HEK293 (cell line): ENCODE measurements at regions not wholly inside any gene's neighbourhood (a gene's known extent, or its start where the extent isn't known, plus 50 kb on each side); places are given as distances from the start of the nearest gene placed in this dataset.

Experiments
- CTCF ChIA-PET: fragments of 350-600 bp; formaldehyde crosslinking; extraction: SDS; loops from one replicate; lab custom pipeline; 2021; ENCODE audit warnings: antibody characterized with exemption; lab: Yijun Ruan, JAX
- POLR2A ChIA-PET: fragments of 300-600 bp; formaldehyde crosslinking; extraction: SDS; loops from one replicate; lab custom pipeline; 2020; ENCODE audit warnings: antibody characterized with exemption, inconsistent platforms; lab: Yijun Ruan, JAX
- H3K27ac ChIP-seq: fragments of 200-500 bp; sonication (Bioruptor generic); 2 replicates; pipeline ENCODE4 v1.5.1; 2014; ENCODE audit warnings: low read depth, low read length, control low read depth, inconsistent platforms; ENCODE audit errors: extremely low read depth
- H3K36me3 ChIP-seq, 2 experiments: fragments of 200-500 bp in 1 of 2; sonication (Bioruptor generic) in 1 of 2; 1 replicate in 1 of 2; 2 replicates in 1 of 2; pipeline ENCODE4 v1.5.1; 2014 to 2017; ENCODE audit warnings: inconsistent platforms in 2 of 2, low read length in 2 of 2; ENCODE audit not compliant: control insufficient read depth in 2 of 2, insufficient read depth in 1 of 2
- H3K4me1 ChIP-seq: fragments of 200-500 bp; sonication (Bioruptor generic); 2 replicates; pipeline ENCODE4 v1.5.1; 2014; ENCODE audit warnings: mild to moderate bottlenecking, low read length, inconsistent platforms; ENCODE audit not compliant: control insufficient read depth, insufficient read depth
- H3K4me3 ChIP-seq: 2 replicates; pipeline ENCODE4 v1.5.1; 2011; ENCODE audit warnings: low read depth, mild to moderate bottlenecking, control low read depth, low read length, moderate library complexity
- H3K9me3 ChIP-seq: fragments of 200-500 bp; sonication (Bioruptor generic); 2 replicates; pipeline ENCODE4 v1.5.1; 2014; ENCODE audit warnings: low read depth, low read length, inconsistent platforms; ENCODE audit not compliant: control insufficient read depth, insufficient read depth
- HIC1 ChIP-seq: fragments of 450-650 bp; formaldehyde crosslinking; IDR thresholded peaks from 2 replicates; pipeline ENCODE4 v1.5.1; 2016; ENCODE audit warnings: missing biosample characterization, missing genetic modification characterization
- IKZF3 ChIP-seq: fragments of 450-650 bp; IDR thresholded peaks from 2 replicates; pipeline ENCODE4 v1.5.0; 2018; ENCODE audit warnings: missing biosample characterization, mild to moderate bottlenecking, missing genetic modification characterization, moderate library complexity
- KLF10 ChIP-seq: fragments of 450-650 bp; IDR thresholded peaks from 2 replicates; pipeline ENCODE4 v1.5.1; 2018; ENCODE audit warnings: missing biosample characterization, mild to moderate bottlenecking, missing genetic modification characterization
- KLF9 ChIP-seq: fragments of 450-650 bp; formaldehyde crosslinking; IDR thresholded peaks from 2 replicates; pipeline ENCODE4 v1.5.1; 2016; ENCODE audit warnings: missing biosample characterization, missing genetic modification characterization, low read depth
- REST ChIP-seq: fragments of 450-650 bp; formaldehyde crosslinking; IDR thresholded peaks from 2 replicates; pipeline ENCODE4 v1.5.1; 2016; ENCODE audit warnings: missing biosample characterization, missing genetic modification characterization
- ZBTB48 ChIP-seq: fragments of 450-650 bp; formaldehyde crosslinking; IDR thresholded peaks from 2 replicates; pipeline ENCODE4 v1.5.1; 2016; ENCODE audit warnings: missing biosample characterization, missing genetic modification characterization
- ZBTB8A ChIP-seq: fragments of 450-650 bp; formaldehyde crosslinking; IDR thresholded peaks from 2 replicates; pipeline ENCODE4 v1.5.1; 2016; ENCODE audit warnings: missing biosample characterization, missing genetic modification characterization
- ZNF132 ChIP-seq: fragments of 450-650 bp; formaldehyde crosslinking; IDR thresholded peaks from 2 replicates; pipeline ENCODE4 v1.5.1; 2017; ENCODE audit warnings: missing biosample characterization, missing genetic modification characterization, borderline replicate concordance
- ZNF266 ChIP-seq: fragments of 450-650 bp; formaldehyde crosslinking; IDR thresholded peaks from 2 replicates; pipeline ENCODE4 v1.5.1; 2016; ENCODE audit warnings: missing biosample characterization, missing genetic modification characterization, low read depth
- ZNF274 ChIP-seq, 2 experiments: fragments of 200-500 bp in 1 of 2; fragments of 450-650 bp in 1 of 2; sonication (Bioruptor generic) in 1 of 2; formaldehyde crosslinking in 1 of 2; IDR thresholded peaks; 2 replicates each; pipeline versions ENCODE4 v1.5.1 to v1.6.1; 2014 to 2016; ENCODE audit warnings: borderline replicate concordance in 1 of 2, inconsistent platforms in 1 of 2, low read length in 1 of 2, missing biosample characterization in 1 of 2, missing genetic modification characterization in 1 of 2
- ZNF292 ChIP-seq: fragments of 450-650 bp; formaldehyde crosslinking; IDR thresholded peaks from 2 replicates; pipeline ENCODE4 v1.5.1; 2016; ENCODE audit warnings: low read depth, missing biosample characterization, missing genetic modification characterization, borderline replicate concordance
- ZNF473 ChIP-seq: fragments of 450-650 bp; formaldehyde crosslinking; IDR thresholded peaks from 2 replicates; pipeline ENCODE4 v1.5.1; 2017; ENCODE audit warnings: missing biosample characterization, missing genetic modification characterization
- ZNF549 ChIP-seq: fragments of 450-650 bp; IDR thresholded peaks from 2 replicates; pipeline ENCODE4 v1.5.1; 2018; ENCODE audit warnings: missing biosample characterization, missing genetic modification characterization, mild to moderate bottlenecking, inconsistent platforms, moderate library complexity
- ZNF560 ChIP-seq: fragments of 450-650 bp; formaldehyde crosslinking; IDR thresholded peaks from 2 replicates; pipeline ENCODE4 v1.5.1; 2017; ENCODE audit warnings: missing biosample characterization, missing genetic modification characterization, borderline replicate concordance
- ZNF596 ChIP-seq: fragments of 450-650 bp; IDR thresholded peaks from 2 replicates; pipeline ENCODE4 v1.5.0; 2018; ENCODE audit warnings: missing biosample characterization, mild to moderate bottlenecking, missing genetic modification characterization, moderate library complexity
- ZNF830 ChIP-seq: fragments of 450-650 bp; IDR thresholded peaks from 2 replicates; pipeline ENCODE4 v1.5.0; 2018; ENCODE audit warnings: missing biosample characterization, missing genetic modification characterization, low read depth, mild to moderate bottlenecking, moderate library complexity
- TF ChIP-seq, protein P1 (sequence below): fragments of 450-650 bp; formaldehyde crosslinking; IDR thresholded peaks from 2 replicates; pipeline ENCODE4 v1.5.1; 2016; ENCODE audit warnings: missing biosample characterization, missing genetic modification characterization
- TF ChIP-seq, protein P2 (sequence below): fragments of 450-650 bp; formaldehyde crosslinking; IDR thresholded peaks from 2 replicates; pipeline ENCODE4 v1.5.1; 2016; ENCODE audit warnings: missing biosample characterization, missing genetic modification characterization
- TF ChIP-seq, protein P3 (sequence below): fragments of 450-650 bp; formaldehyde crosslinking; IDR thresholded peaks from 2 replicates; pipeline ENCODE4 v1.5.1; 2016; ENCODE audit warnings: missing biosample characterization, missing genetic modification characterization
- TF ChIP-seq, protein P4 (sequence below): fragments of 450-650 bp; formaldehyde crosslinking; IDR thresholded peaks from 2 replicates; pipeline ENCODE4 v1.5.1; 2016; ENCODE audit warnings: missing biosample characterization, missing genetic modification characterization

- ChIA-PET POLR2A (no interaction called here), CTCF (no interaction called here)
- Histone ChIP-seq H3K4me3 (no peak overlapping the region), H3K4me1 (no peaks in the 10 kb centered on the region), H3K9me3 (no peaks in the 10 kb centered on the region), H3K36me3 (no peaks in the 10 kb centered on the region), H3K27ac (no peak overlapping the region)
- TF ChIP-seq ZNF292 (tag by site-specific recombination) = no peak
- TF ChIP-seq ZNF473 (tag by site-specific recombination) = no peak
- no peak for TF ChIP-seq ZBTB48 (tag by site-specific recombination)
- no peak for TF ChIP-seq ZNF274 (IDR thresholded peaks at IDR 0.05; ENCODE audit: low read length)
- no peak for TF ChIP-seq ZNF274 (tag by site-specific recombination; IDR thresholded peaks at IDR 0.05; ENCODE audit: borderline replicate concordance)
- TF ChIP-seq ZNF549 (tag by site-specific recombination) = no peak
- TF ChIP-seq, protein P1, sequence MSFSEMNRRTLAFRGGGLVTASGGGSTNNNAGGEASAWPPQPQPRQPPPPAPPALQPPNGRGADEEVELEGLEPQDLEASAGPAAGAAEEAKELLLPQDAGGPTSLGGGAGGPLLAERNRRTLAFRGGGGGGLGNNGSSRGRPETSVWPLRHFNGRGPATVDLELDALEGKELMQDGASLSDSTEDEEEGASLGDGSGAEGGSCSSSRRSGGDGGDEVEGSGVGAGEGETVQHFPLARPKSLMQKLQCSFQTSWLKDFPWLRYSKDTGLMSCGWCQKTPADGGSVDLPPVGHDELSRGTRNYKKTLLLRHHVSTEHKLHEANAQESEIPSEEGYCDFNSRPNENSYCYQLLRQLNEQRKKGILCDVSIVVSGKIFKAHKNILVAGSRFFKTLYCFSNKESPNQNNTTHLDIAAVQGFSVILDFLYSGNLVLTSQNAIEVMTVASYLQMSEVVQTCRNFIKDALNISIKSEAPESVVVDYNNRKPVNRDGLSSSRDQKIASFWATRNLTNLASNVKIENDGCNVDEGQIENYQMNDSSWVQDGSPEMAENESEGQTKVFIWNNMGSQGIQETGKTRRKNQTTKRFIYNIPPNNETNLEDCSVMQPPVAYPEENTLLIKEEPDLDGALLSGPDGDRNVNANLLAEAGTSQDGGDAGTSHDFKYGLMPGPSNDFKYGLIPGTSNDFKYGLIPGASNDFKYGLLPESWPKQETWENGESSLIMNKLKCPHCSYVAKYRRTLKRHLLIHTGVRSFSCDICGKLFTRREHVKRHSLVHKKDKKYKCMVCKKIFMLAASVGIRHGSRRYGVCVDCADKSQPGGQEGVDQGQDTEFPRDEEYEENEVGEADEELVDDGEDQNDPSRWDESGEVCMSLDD (tag by site-specific recombination) = no peak
These were observed 454.6 kb upstream of the ARPP21 start for GRCh38 chr3:35184775-35185174.

- Histone ChIP-seq H3K9me3 (no peaks in the 10 kb centered on the region), H3K4me1 (no peaks in the 10 kb centered on the region), H3K4me3 (no peak overlapping the region), H3K27ac (no peak overlapping the region), H3K36me3 (no peaks in the 10 kb centered on the region)
- CTCF ChIA-PET = no interaction called here
- POLR2A ChIA-PET = no interaction called here
- TF ChIP-seq REST (tag by site-specific recombination) = no peak
- no peak for TF ChIP-seq ZNF560
- no peak for TF ChIP-seq KLF9 (tag by site-specific recombination)
- no peak for TF ChIP-seq ZBTB8A (tag by site-specific recombination)
- TF ChIP-seq, protein P2, sequence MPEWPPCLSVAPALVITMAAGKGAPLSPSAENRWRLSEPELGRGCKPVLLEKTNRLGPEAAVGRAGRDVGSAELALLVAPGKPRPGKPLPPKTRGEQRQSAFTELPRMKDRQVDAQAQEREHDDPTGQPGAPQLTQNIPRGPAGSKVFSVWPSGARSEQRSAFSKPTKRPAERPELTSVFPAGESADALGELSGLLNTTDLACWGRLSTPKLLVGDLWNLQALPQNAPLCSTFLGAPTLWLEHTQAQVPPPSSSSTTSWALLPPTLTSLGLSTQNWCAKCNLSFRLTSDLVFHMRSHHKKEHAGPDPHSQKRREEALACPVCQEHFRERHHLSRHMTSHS (tag by site-specific recombination) = no peak
- TF ChIP-seq ZNF830 = no peak
- no peak for TF ChIP-seq KLF10 (tag by site-specific recombination)
- no peak for TF ChIP-seq ZNF596
- no peak for TF ChIP-seq IKZF3 (tag by site-specific recombination)
- TF ChIP-seq ZNF266 = no peak
- no peak for TF ChIP-seq HIC1 (tag by site-specific recombination)
- TF ChIP-seq, protein P3, sequence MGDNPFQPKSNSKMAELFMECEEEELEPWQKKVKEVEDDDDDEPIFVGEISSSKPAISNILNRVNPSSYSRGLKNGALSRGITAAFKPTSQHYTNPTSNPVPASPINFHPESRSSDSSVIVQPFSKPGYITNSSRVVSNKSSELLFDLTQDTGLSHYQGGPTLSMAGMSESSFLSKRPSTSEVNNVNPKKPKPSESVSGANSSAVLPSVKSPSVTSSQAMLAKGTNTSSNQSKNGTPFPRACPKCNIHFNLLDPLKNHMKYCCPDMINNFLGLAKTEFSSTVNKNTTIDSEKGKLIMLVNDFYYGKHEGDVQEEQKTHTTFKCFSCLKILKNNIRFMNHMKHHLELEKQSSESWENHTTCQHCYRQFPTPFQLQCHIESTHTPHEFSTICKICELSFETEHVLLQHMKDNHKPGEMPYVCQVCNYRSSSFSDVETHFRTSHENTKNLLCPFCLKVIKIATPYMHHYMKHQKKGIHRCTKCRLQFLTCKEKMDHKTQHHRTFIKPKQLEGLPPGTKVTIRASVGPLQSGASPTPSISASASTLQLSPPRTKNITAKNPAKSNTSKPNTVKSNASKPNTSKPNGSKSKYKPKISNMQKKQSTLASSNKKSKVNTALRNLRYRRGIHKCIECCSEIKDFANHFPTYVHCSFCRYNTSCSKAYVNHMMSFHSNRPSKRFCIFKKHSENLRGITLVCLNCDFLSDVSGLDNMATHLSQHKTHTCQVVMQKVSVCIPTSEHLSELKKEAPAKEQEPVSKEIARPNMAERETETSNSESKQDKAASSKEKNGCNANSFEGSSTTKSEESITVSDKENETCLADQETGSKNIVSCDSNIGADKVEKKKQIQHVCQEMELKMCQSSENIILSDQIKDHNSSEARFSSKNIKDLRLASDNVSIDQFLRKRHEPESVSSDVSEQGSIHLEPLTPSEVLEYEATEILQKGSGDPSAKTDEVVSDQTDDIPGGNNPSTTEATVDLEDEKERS (tag by site-specific recombination) = no peak
- TF ChIP-seq, protein P4, sequence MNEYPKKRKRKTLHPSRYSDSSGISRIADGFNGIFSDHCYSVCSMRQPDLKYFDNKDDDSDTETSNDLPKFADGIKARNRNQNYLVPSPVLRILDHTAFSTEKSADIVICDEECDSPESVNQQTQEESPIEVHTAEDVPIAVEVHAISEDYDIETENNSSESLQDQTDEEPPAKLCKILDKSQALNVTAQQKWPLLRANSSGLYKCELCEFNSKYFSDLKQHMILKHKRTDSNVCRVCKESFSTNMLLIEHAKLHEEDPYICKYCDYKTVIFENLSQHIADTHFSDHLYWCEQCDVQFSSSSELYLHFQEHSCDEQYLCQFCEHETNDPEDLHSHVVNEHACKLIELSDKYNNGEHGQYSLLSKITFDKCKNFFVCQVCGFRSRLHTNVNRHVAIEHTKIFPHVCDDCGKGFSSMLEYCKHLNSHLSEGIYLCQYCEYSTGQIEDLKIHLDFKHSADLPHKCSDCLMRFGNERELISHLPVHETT (tag by site-specific recombination) = no peak
- no peak for TF ChIP-seq ZNF132
These were observed 451.4 kb upstream of the ARPP21 start for GRCh38 chr3:35187908-35188307.
